T47D (cell line): ENCODE measurements at regions not wholly inside any gene's neighbourhood (a gene's known extent, or its start where the extent isn't known, plus 50 kb on each side); places are given as distances from the start of the nearest gene placed in this dataset.

ENCODE experiments used
- DNase-seq, 2 experiments: peaks; one replicate each; pipeline versions ENCODE4 v3.0.0 to v3.0.0-alpha.2; 2011 to 2012; ENCODE audit warnings: low read depth in 1 of 2, low spot score in 1 of 2
- JUND ChIP-seq: IDR thresholded peaks from 2 replicates; pipeline ENCODE4 v1.6.1; 2012; ENCODE audit warnings: low read depth
- in situ Hi-C: cut with HindIII; loops from 2 replicates; pipeline ENCODE4 v1.10.0; 2016; ENCODE audit warnings: low sequenced_read_pairs, low pct_unique_long_range_greater_than_20kb

DNA sequence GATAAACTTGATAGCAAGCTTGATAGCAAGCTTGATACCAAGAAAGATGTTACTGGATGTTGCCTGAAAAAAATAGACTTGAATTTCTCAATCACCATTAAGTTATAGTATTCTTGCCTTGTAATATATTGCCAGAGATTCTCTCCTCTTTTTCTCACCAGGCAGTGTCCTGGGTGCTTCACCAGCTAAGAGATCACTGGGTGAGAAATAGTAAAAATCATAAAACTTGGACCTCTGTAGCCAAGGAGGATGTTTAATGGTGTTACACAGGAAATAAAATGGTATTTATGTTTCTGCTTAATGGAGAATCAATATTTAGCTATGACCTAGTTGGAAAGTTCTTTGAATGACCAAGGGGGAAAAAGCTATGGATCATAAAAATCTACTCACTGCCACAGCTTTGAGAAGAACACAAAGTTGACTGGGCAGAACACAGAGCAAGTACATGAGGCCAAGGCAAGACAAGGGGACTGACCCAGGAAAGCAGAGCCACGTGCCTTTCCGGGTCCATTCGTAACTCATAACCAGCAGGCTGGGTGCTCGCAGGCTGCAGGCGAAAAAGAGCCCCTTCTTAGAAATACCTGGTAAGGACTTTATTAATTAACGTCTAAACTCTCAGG is 129.4 kb upstream of the HNMT start:
- in situ Hi-C loops = no loop called here
- no peak for TF ChIP-seq JUND
- no peak for DNase-seq

DNA sequence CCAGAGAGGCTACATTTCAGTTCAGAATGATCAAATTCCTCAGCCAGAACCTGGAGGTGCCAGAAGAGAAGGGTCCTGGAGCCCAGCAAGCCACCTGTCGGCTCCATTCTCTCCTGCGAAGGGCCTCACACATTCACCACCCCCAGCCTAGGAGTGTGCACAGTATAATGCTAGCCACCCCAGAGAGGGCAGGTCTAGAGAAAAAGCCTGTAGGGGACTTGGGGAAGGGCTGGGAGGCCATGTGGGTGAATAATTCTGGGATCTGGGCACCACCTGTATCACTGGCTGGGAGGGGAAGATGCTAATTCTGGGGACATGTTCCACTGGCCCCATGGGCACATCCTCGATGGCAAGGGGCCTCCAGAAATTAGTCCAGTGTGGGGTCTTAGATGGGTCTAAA is 127.6 kb upstream of the HNMT start:
- no peak for TF ChIP-seq JUND
- DNase-seq = no peak
- in situ Hi-C loops = no loop called here

DNA sequence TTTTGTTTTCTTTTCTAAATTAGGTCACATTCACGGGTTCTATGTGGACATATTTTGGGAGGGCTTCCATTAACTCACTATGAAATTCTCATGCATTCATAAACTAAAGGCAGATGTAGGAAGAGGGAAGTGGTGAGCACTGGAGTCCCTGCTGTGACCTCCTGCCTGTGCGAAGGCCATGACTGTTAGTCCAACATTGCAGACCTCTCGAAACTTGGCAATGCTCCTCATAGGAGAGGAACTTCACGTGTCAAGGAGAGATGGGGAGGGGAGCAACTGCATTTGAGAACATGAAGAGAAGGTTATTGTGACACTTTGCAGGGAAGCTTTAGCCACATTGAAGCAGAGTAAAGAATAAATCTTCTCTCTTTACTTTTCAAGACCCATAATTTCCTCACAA is 126.4 kb upstream of the HNMT start:
- no peak for TF ChIP-seq JUND
- in situ Hi-C loops = no loop called here
- DNase-seq = no peak

GRCh38 chr2:137838255-137839092 is 125.8 kb upstream of the HNMT start:
- no peak for TF ChIP-seq JUND
- peak; percentile 9 to 58 for DNase-seq
- in situ Hi-C loops = no loop called here

- in situ Hi-C loops = no loop called here
- no peak for DNase-seq
- no peak for TF ChIP-seq JUND
These were observed 121.8 kb upstream of the HNMT start for GRCh38 chr2:137842430-137842829.

DNA sequence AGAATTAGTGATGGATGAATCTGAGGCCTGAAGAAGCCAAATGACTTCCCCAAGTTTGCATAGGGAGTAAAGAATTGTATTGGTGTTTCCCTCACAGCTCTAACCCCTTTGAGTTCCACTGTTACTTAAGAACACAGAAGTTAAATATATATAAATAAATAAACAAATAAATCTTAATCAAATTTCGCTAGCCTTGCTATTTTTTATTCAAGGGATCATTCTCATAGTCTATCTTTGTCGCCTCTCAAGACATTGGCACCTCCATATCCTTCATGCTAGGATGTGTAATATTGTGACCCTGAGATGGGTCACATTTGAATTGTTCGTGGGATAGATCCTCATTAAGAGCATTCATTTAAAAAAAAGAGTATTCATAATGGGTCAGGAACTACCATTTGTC is 121.3 kb upstream of the HNMT start:
- no peak for TF ChIP-seq JUND
- no peak for DNase-seq
- in situ Hi-C loops = no loop called here

DNA sequence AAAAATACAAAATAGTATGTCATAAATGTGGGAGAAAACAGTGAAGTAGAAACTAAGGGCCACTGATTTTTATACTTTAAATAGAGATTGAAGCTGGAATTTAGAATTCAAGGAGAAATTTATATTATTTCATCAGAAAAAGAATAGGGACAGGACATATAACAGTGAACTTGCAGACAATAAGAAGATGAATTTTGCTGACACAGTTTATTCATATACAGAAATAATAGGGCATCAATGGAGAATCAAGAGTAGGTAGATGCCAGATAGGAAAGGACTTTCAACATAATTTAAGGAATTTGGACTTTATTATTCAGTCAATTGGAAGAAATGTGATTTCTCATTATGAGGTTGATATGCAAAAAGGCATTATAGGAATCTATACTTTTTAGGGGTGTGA is 118.9 kb upstream of the HNMT start:
- in situ Hi-C loops = no loop called here
- no peak for DNase-seq
- no peak for TF ChIP-seq JUND

DNA sequence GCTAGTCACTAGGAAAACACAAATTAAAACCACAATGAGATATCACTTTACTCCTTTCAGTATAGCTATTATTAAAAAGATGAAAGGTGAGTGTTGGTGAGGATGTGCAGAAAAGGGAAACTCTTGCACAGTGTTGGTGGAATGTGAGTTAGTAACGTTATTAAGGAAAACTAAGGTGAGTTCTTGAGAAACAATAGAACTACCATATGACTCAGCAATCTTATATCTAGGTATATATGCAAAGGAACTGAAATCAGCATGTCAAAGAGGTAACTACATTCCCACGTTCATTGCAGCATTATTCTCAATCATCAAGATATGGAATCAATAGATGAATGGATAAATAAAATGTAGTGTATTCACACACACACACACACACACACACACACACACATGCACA is 117.3 kb upstream of the HNMT start:
- in situ Hi-C loops = no loop called here
- no peak for DNase-seq
- no peak for TF ChIP-seq JUND

DNA sequence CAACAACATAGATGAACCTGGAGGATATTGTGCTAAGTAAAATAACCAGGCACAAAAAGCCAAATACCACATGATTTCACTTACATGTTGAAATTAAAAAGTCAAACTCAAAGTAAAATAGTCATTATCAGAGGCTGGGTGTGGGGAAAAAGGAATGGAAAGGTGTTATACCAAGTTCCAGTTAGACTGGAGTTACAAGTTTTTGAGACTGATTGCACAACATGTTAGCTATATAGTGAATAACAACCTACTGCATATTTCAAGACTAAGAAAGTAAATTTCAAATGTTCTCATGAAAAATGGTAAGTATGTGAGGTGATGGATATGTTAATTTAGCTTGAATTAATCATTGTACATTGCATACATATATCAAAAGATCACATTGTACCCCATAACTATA is 116.8 kb upstream of the HNMT start:
- peak in 1 of 2 experiments; percentile 66 for DNase-seq
- TF ChIP-seq JUND = no peak
- in situ Hi-C loops = no loop called here

DNA sequence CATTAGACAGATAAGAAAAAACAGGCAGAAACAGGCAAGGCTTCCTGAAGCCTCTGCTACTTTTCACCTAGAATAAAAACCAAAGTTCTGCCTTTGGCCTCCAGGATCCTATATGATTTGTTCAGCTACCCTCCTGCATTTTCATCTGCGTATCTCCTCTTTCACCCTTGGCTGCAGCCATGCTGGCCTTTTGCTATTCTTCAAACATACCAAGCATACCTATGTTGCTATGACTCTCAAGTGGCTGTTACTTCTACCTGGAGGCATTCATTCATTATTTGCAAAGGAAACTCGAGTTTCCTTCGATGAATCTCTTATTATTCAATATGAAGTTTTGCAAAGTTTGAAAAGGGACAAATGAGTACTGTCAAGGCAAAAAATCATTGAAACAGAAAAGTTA is 106.4 kb upstream of the HNMT start:
- TF ChIP-seq JUND = no peak

GRCh38 chr2:137862651-137863050 is 101.6 kb upstream of the HNMT start:
- in situ Hi-C loops = no loop called here
- DNase-seq = no peak

More for the DNA sequence above, 106.4 kb upstream of the HNMT start:
- DNase-seq = peak in 1 of 2 experiments; percentile 35
- in situ Hi-C loops = no loop called here

GRCh38 chr2:137865954-137866540 is 98.2 kb upstream of the HNMT start:
- no peak for TF ChIP-seq JUND
- DNase-seq = peak; percentile 7 to 64
- in situ Hi-C loops = no loop called here

More at GRCh38 chr2:137862651-137863050, 101.6 kb upstream of the HNMT start:
- no peak for TF ChIP-seq JUND

DNA sequence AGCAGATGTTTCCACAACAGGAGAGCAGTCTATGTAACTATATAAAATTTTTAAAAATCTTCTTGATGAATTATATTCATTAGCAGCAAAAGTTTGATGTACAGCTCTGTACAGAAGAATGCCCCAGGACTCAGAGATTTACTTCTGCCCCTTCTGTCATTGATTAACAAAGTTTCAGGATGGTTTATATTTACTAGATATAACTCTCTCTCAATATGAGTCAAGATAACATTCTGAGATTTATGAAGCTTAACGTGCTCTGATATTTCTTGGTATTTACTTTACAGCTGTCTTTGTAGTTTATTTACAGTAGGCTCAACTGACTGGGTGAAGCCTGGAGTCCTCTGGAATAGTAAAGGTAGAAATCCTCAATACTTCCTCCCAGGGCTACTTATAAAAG is 93.6 kb upstream of the HNMT start:
- in situ Hi-C loops = no loop called here
- DNase-seq = no peak
- no peak for TF ChIP-seq JUND
